H1 (cell line): ENCODE measurements at regions not wholly inside any gene's neighbourhood (a gene's known extent, or its start where the extent isn't known, plus 50 kb on each side); places are given as distances from the start of the nearest gene placed in this dataset.
A peak's percentile ranks its signal among the peaks of the same experiment; 100 is the strongest.

Experiments
- CTCF ChIA-PET: fragments of 300-600 bp; sonication (Branson Sonifier 250); formaldehyde crosslinking; loops from one replicate; lab custom pipeline; 2021; ENCODE audit not compliant: partially characterized antibody; lab: Charles Lee
- POLR2A ChIA-PET: fragments of 300-600 bp; sonication (Branson Sonifier 250); formaldehyde crosslinking; loops from one replicate; lab custom pipeline; 2021; ENCODE audit warnings: inconsistent platforms; ENCODE audit not compliant: partially characterized antibody; lab: Charles Lee
- DNase-seq, 2 experiments: peaks; one replicate each; pipeline versions ENCODE4 v3.0.0 to v3.0.0-alpha.2; 2010 to 2022; ENCODE audit warnings: low spot score in 2 of 2, low read depth in 1 of 2, mixed read lengths in 1 of 2
- FAIRE-seq: peaks from 2 replicates; lab custom pipeline; 2011; peaks lifted over from hg19 to GRCh38; lab: Jason Lieb, UNC
- H2AFZ ChIP-seq: 2 replicates; pipeline ENCODE4 v1.8.1; 2012; ENCODE audit warnings: low read length, inconsistent platforms
- H2AK5ac ChIP-seq: 2 replicates; pipeline ENCODE4 v1.6.1; 2013; ENCODE audit warnings: low read depth, low read length
- H2BK120ac ChIP-seq: replicated peaks from 2 replicates; pipeline ENCODE3; 2013; ENCODE audit warnings: low read depth, low read length, inconsistent platforms
- H2BK12ac ChIP-seq: 2 replicates; pipeline ENCODE4 v1.6.1; 2013; ENCODE audit warnings: low read depth, low read length
- H2BK15ac ChIP-seq: 2 replicates; pipeline ENCODE4 v1.6.1; 2013; ENCODE audit warnings: low read length
- H2BK20ac ChIP-seq: 2 replicates; pipeline ENCODE4 v1.6.1; 2013; ENCODE audit warnings: low read length
- H2BK5ac ChIP-seq: 2 replicates; pipeline ENCODE4 v1.6.1; 2013; ENCODE audit warnings: low read depth, low read length
- H3K14ac ChIP-seq: 2 replicates; pipeline ENCODE4 v1.6.1; 2013; ENCODE audit warnings: inconsistent platforms; ENCODE audit not compliant: insufficient read length
- H3K18ac ChIP-seq: 2 replicates; pipeline ENCODE4 v1.6.1; 2013; ENCODE audit warnings: low read length; ENCODE audit errors: extremely low read depth
- H3K23ac ChIP-seq: 2 replicates; pipeline ENCODE4 v1.6.1; 2013; ENCODE audit warnings: inconsistent platforms; ENCODE audit not compliant: insufficient read length
- H3K23me2 ChIP-seq: 2 replicates; pipeline ENCODE4 v1.6.1; 2013; ENCODE audit warnings: low read depth, low read length
- H3K27ac ChIP-seq: 2 replicates; pipeline ENCODE4 v1.6.1; 2011; ENCODE audit warnings: low read depth, low read length, inconsistent platforms
- H3K27me3 ChIP-seq, 4 experiments: replicated peaks in 1 of 4; 1 replicate in 1 of 4; 2 replicates in 3 of 4; pipeline versions ENCODE4 v1.6.1 to v1.8.1; 2011 to 2013; ENCODE audit warnings: low read length in 3 of 4, mild to moderate bottlenecking in 3 of 4, inconsistent platforms in 2 of 4, mixed read lengths in 2 of 4, moderate library complexity in 1 of 4; ENCODE audit not compliant: control insufficient read depth in 3 of 4, insufficient read depth in 3 of 4; ENCODE audit errors: extremely low read depth in 1 of 4
- H3K36me3 ChIP-seq, 4 experiments: 2 replicates each; pipeline versions ENCODE4 v1.6.1 to v1.8.1; 2011 to 2013; ENCODE audit warnings: mild to moderate bottlenecking in 4 of 4, low read length in 3 of 4, moderate library complexity in 2 of 4, control low read depth in 1 of 4, inconsistent platforms in 1 of 4; ENCODE audit not compliant: insufficient read depth in 4 of 4, control insufficient read depth in 2 of 4
- H3K4ac ChIP-seq: replicated peaks from 2 replicates; pipeline ENCODE3; 2013; ENCODE audit warnings: low read length, low read depth, mixed read lengths, inconsistent platforms; ENCODE audit not compliant: insufficient read length
- H3K4me1 ChIP-seq, 4 experiments: replicated peaks in 1 of 4; 1 replicate in 1 of 4; 2 replicates in 3 of 4; pipeline versions ENCODE4 v1.6.1 to v1.8.1; 2011 to 2013; ENCODE audit warnings: low read length in 3 of 4, inconsistent platforms in 2 of 4, mixed read lengths in 1 of 4; ENCODE audit not compliant: insufficient read depth in 4 of 4, control insufficient read depth in 3 of 4
- H3K4me2 ChIP-seq, 2 experiments: 2 replicates each; pipeline versions ENCODE4 v1.6.1 to v1.8.1; 2011 to 2013; ENCODE audit warnings: low read depth in 2 of 2, low read length in 2 of 2, control low read depth in 1 of 2, inconsistent platforms in 1 of 2, mild to moderate bottlenecking in 1 of 2; ENCODE audit not compliant: insufficient read depth in 1 of 2
- H3K4me3 ChIP-seq, 4 experiments: fragments of 200-600, 300-600 bp in 1 of 4; sonication (generic), shearing (Covaris generic), sonication (Bioruptor Twin) in 1 of 4; 2 replicates each; pipeline versions ENCODE4 v1.5.1 to v1.8.1; 2011 to 2016; ENCODE audit warnings: low read length in 4 of 4, low read depth in 3 of 4, control low read depth in 2 of 4, inconsistent platforms in 2 of 4, mild to moderate bottlenecking in 2 of 4, mixed read lengths in 1 of 4, moderate library complexity in 1 of 4; ENCODE audit not compliant: insufficient read depth in 2 of 4; ENCODE audit errors: extremely low read depth in 1 of 4
- H3K56ac ChIP-seq: replicated peaks from 2 replicates; pipeline ENCODE3; 2013; ENCODE audit warnings: low read depth, mild to moderate bottlenecking, mixed read lengths, low read length, inconsistent platforms; ENCODE audit not compliant: insufficient read length
- H3K79me1 ChIP-seq: 2 replicates; pipeline ENCODE4 v1.6.1; 2013; ENCODE audit warnings: low read depth, low read length, control low read depth
- H3K79me2 ChIP-seq, 2 experiments: 2 replicates each; pipeline versions ENCODE4 v1.6.1 to v1.8.1; 2012 to 2013; ENCODE audit warnings: low read length in 2 of 2, mild to moderate bottlenecking in 2 of 2, inconsistent platforms in 1 of 2; ENCODE audit not compliant: insufficient read depth in 2 of 2, control insufficient read depth in 1 of 2
- H3K9ac ChIP-seq, 4 experiments: replicated peaks in 1 of 4; 1 replicate in 1 of 4; 2 replicates in 3 of 4; pipeline versions ENCODE4 v1.6.1 to v1.8.1; 2011 to 2013; ENCODE audit warnings: low read depth in 3 of 4, low read length in 3 of 4, control low read depth in 2 of 4, mild to moderate bottlenecking in 2 of 4, moderate library complexity in 2 of 4, inconsistent platforms in 1 of 4; ENCODE audit errors: extremely low read depth in 1 of 4
- H3K9me3 ChIP-seq, 2 experiments: 2 replicates each; pipeline versions ENCODE4 v1.6.1 to v1.8.1; 2012 to 2013; ENCODE audit warnings: mild to moderate bottlenecking in 2 of 2, moderate library complexity in 2 of 2, control low read depth in 1 of 2, inconsistent platforms in 1 of 2, low read depth in 1 of 2, low read length in 1 of 2, mixed read lengths in 1 of 2; ENCODE audit not compliant: insufficient read depth in 2 of 2
- H4K20me1 ChIP-seq, 2 experiments: replicated peaks in 1 of 2; 2 replicates each; pipeline versions ENCODE3 to v1.8.1; 2011 to 2013; ENCODE audit warnings: inconsistent platforms in 2 of 2, low read length in 2 of 2, mild to moderate bottlenecking in 1 of 2; ENCODE audit not compliant: insufficient read depth in 2 of 2, control insufficient read depth in 1 of 2
- H4K5ac ChIP-seq: 2 replicates; pipeline ENCODE4 v1.6.1; 2013; ENCODE audit warnings: low read length, low read depth, mixed read lengths, inconsistent platforms; ENCODE audit not compliant: insufficient read length
- H4K8ac ChIP-seq: 2 replicates; pipeline ENCODE4 v1.8.0; 2013; ENCODE audit warnings: mild to moderate bottlenecking, moderate library complexity, low read length, inconsistent platforms; ENCODE audit not compliant: insufficient read depth; ENCODE audit errors: extremely low read depth
- H4K91ac ChIP-seq: replicated peaks from 2 replicates; pipeline ENCODE3; 2013; ENCODE audit warnings: low read length, mixed read lengths, inconsistent platforms; ENCODE audit not compliant: insufficient read length
- BCL11A ChIP-seq, 2 experiments: IDR thresholded peaks; one replicate each; pipeline ENCODE4 v1.6.1; 2011; ENCODE audit warnings: low read depth in 2 of 2, low read length in 2 of 2, mild to moderate bottlenecking in 2 of 2
- E2F6 ChIP-seq: IDR thresholded peaks from 2 replicates; pipeline ENCODE4 v1.6.1; 2012; ENCODE audit warnings: inconsistent platforms
- KDM4A ChIP-seq: IDR thresholded peaks from one replicate; pipeline ENCODE4 v1.7.1; 2012; ENCODE audit warnings: low read depth, mild to moderate bottlenecking, moderate library complexity, low read length, inconsistent platforms; ENCODE audit not compliant: severe bottlenecking
- NANOG ChIP-seq: IDR thresholded peaks from 2 replicates; pipeline ENCODE4 v1.6.1; 2011; ENCODE audit warnings: low read length, low read depth, mild to moderate bottlenecking, inconsistent platforms; ENCODE audit not compliant: insufficient read depth, poor library complexity, severe bottlenecking
- POLR2A ChIP-seq, 2 experiments: IDR thresholded peaks; 1 replicate in 1 of 2; 2 replicates in 1 of 2; pipeline ENCODE4 v1.6.1; 2011; ENCODE audit warnings: low read depth in 2 of 2, low read length in 2 of 2, mild to moderate bottlenecking in 2 of 2; ENCODE audit errors: control extremely low read depth in 1 of 2
- RNF2 ChIP-seq: fragments of 200-900, 300-1000 bp; sonication (generic); IDR thresholded peaks from 2 replicates; pipeline ENCODE4 v1.7.1; 2016; ENCODE audit warnings: borderline replicate concordance, low read depth, mild to moderate bottlenecking, antibody characterized with exemption, low read length; ENCODE audit not compliant: poor library complexity, severe bottlenecking; ENCODE audit errors: missing control alignments
- SP1 ChIP-seq: IDR thresholded peaks from 2 replicates; pipeline ENCODE4 v1.6.1; 2011; ENCODE audit warnings: low read depth, low read length
- WGBS, 2 experiments: shearing (Covaris generic) in 1 of 2; methylation state at CpG; one replicate each; pipeline versions ENCODE4 v1.1.6 to v1.1.7; 2013 to 2015; ENCODE audit warnings: low lambda C conversion rate in 2 of 2, mixed read lengths in 2 of 2, inconsistent platforms in 1 of 2, low coverage in 1 of 2, missing lambda C conversion rate in 1 of 2; ENCODE audit not compliant: insufficient replicate concordance in 2 of 2, insufficient coverage in 1 of 2, insufficient read length in 1 of 2; ENCODE audit errors: extremely low coverage in 1 of 2, missing lambda C conversion rate in 1 of 2; 5-methylcytosine and 5-hydroxymethylcytosine counted together

GRCh38 chr15:62901087-62901486 is 141.5 kb upstream of the TPM1 start:
- Histone ChIP-seq H3K9me3 (no peaks in the 10 kb centered on the region), H3K14ac (no peak overlapping the region)
- TF ChIP-seq RNF2 (no peak), POLR2A (IDR thresholded peaks at IDR 0.05; ENCODE audit: control extremely low read depth in 1 of 2, low read depth in 2 of 2, low read length in 2 of 2) (no peak), KDM4A (no peak), SP1 (no peak), E2F6 (no peak), BCL11A (IDR thresholded peaks at IDR 0.05; ENCODE audit: low read depth in 2 of 2, low read length in 2 of 2) (no peak), NANOG (no peak)
- TF ChIP-seq, all 59 proteins: peak for 0
- Histone ChIP-seq H2BK5ac (no peak overlapping the region), H2AK5ac (no peak overlapping the region), H3K23me2 (no peaks in the 10 kb centered on the region), H3K36me3 (no peaks in the 10 kb centered on the region), H3K4me1 (peaks cover 7 to 23% (median 11%) of the 10 kb centered on the region in 4 experiments), H2BK15ac (no peak overlapping the region), H2BK120ac (no peak overlapping the region), H3K27ac (no peak overlapping the region), H3K4me2 (no peak overlapping the region), H4K91ac (no peak overlapping the region), H3K4ac (no peak overlapping the region), H3K23ac (no peak overlapping the region), H4K8ac (no peak overlapping the region), H4K20me1 (no peaks in the 10 kb centered on the region), H3K79me1 (no peaks in the 10 kb centered on the region), H3K18ac (no peak overlapping the region), H3K27me3 (no peaks in the 10 kb centered on the region), H3K4me3 (no peak overlapping the region), H3K9ac (no peak overlapping the region), H3K79me2 (no peaks in the 10 kb centered on the region), H2BK20ac (0 out of 2 replicates have a peak overlapping the region, but pooled peaks have one; percentile 40), H2AFZ (no peak overlapping the region), H2BK12ac (0 out of 2 replicates have a peak overlapping the region, but pooled peaks have one; percentile 39), H3K56ac (no peak overlapping the region), H4K5ac (no peak overlapping the region)
- WGBS, 2 experiments = 88% methylated on average over 11 of the region's 14 CpGs; no CpG with 5 or more reads in 1 of the 2 experiments
- ChIA-PET POLR2A (interaction anchor here (0.9 to 1.3 kb wide), 3 partner anchors 9 to 12 kb away, joined by 3 to 5 read pairs (median 5); no protein-coding TSS in a partner anchor), CTCF (interaction anchor here (0.8 to 1.7 kb wide), 3 partner anchors 12 to 147 kb away, joined by 3 to 12 read pairs (median 4); no protein-coding TSS in a partner anchor)
- FAIRE-seq (no peak), DNase-seq (no peak)
